GM18870 (cell line): ENCODE measurements at regions not wholly inside any gene's neighbourhood (a gene's known extent, or its start where the extent isn't known, plus 50 kb on each side); places are given as distances from the start of the nearest gene placed in this dataset.

Experiments used
- ATAC-seq: cut with Tn5 transposase; IDR thresholded peaks from one replicate; pipeline ENCODE4 v1.9.1; 2021; ENCODE audit warnings: moderate library complexity; ENCODE audit not compliant: unreplicated experiment

GRCh38 chr3:66165660-66166059, 55.1 kb upstream of the SLC25A26 start:
- ATAC-seq, result no peak

GRCh38 chr3:66164155-66164554, 56.6 kb upstream of the SLC25A26 start:
- no peak for ATAC-seq

- no peak for ATAC-seq
These were observed 57.6 kb upstream of the SLC25A26 start for GRCh38 chr3:66163222-66163621.

GRCh38 chr3:66162766-66163165, 58.0 kb upstream of the SLC25A26 start:
- no peak for ATAC-seq

- ATAC-seq, result no peak
These were observed 61.7 kb upstream of the SLC25A26 start for GRCh38 chr3:66158933-66159683.

- no peak for ATAC-seq
These were observed 66.3 kb upstream of the SLC25A26 start for GRCh38 chr3:66154444-66154861.

GRCh38 chr3:66153481-66154443, 67.0 kb upstream of the SLC25A26 start:
- ATAC-seq, result no peak

- ATAC-seq, result no peak
These were observed 68.5 kb upstream of the SLC25A26 start for GRCh38 chr3:66152336-66152735.

GRCh38 chr3:66150977-66151376, 69.8 kb upstream of the SLC25A26 start:
- no peak for ATAC-seq

- ATAC-seq, result no peak
These were observed 71.5 kb upstream of the SLC25A26 start for GRCh38 chr3:66149269-66149668.

GRCh38 chr3:66145408-66145733, 75.4 kb upstream of the SLC25A26 start:
- ATAC-seq, result no peak

- ATAC-seq, result no peak
These were observed 76.0 kb upstream of the SLC25A26 start for GRCh38 chr3:66144568-66145407.

- no peak for ATAC-seq
These were observed 78.7 kb upstream of the SLC25A26 start for GRCh38 chr3:66142079-66142478.

- peak; percentile 92 for ATAC-seq
These were observed 79.9 kb upstream of the SLC25A26 start for GRCh38 chr3:66140743-66141372.

- no peak for ATAC-seq
These were observed 80.7 kb upstream of the SLC25A26 start for GRCh38 chr3:66140106-66140505.

GRCh38 chr3:66139415-66139814, 81.4 kb upstream of the SLC25A26 start:
- ATAC-seq, result no peak

- no peak for ATAC-seq
These were observed 82.2 kb upstream of the SLC25A26 start for GRCh38 chr3:66138336-66139313.

GRCh38 chr3:66136597-66136996, 84.2 kb upstream of the SLC25A26 start:
- no peak for ATAC-seq

- no peak for ATAC-seq
These were observed 86.9 kb upstream of the SLC25A26 start for GRCh38 chr3:66133853-66134445.
